GM18498 (cell line): ENCODE measurements at regions not wholly inside any gene's neighbourhood (a gene's known extent, or its start where the extent isn't known, plus 50 kb on each side); places are given as distances from the start of the nearest gene placed in this dataset.

Experiments used
- ATAC-seq: cut with Tn5 transposase; IDR thresholded peaks from one replicate; pipeline ENCODE4 v1.9.1; 2021; ENCODE audit warnings: mild to moderate bottlenecking, moderate library complexity; ENCODE audit not compliant: unreplicated experiment

- ATAC-seq, result no peak
Measured at GRCh38 chr4:155523358-155523757, 143.3 kb upstream of the GUCY1A1 start.

GRCh38 chr4:155522201-155522600 lies 144.4 kb upstream of the GUCY1A1 start:
- ATAC-seq, result no peak

- ATAC-seq, result no peak
Measured at GRCh38 chr4:155521382-155521781, 144.6 kb upstream of the MAP9 start.

- ATAC-seq, result no peak
Measured at GRCh38 chr4:155515444-155516075, 138.8 kb upstream of the MAP9 start.

- ATAC-seq, result no peak
Measured at GRCh38 chr4:155514628-155515027, 137.9 kb upstream of the MAP9 start.

- ATAC-seq, result no peak
Measured at GRCh38 chr4:155512817-155513216, 136.1 kb upstream of the MAP9 start.

GRCh38 chr4:155512046-155512445 lies 135.3 kb upstream of the MAP9 start:
- ATAC-seq, result no peak

GRCh38 chr4:155510771-155511170 lies 134.0 kb upstream of the MAP9 start:
- ATAC-seq, result no peak

- ATAC-seq, result no peak
Measured at GRCh38 chr4:155509555-155509954, 132.8 kb upstream of the MAP9 start.

- no peak for ATAC-seq
Measured at GRCh38 chr4:155506745-155507144, 130.0 kb upstream of the MAP9 start.

- ATAC-seq, result no peak
Measured at GRCh38 chr4:155505321-155505720, 128.6 kb upstream of the MAP9 start.

GRCh38 chr4:155497306-155497705 lies 120.5 kb upstream of the MAP9 start:
- ATAC-seq, result no peak

GRCh38 chr4:155496294-155496626 lies 119.5 kb upstream of the MAP9 start:
- ATAC-seq, result no peak

GRCh38 chr4:155495572-155496293 lies 119.0 kb upstream of the MAP9 start:
- ATAC-seq, result no peak

GRCh38 chr4:155494037-155494718 lies 117.4 kb upstream of the MAP9 start:
- no peak for ATAC-seq

GRCh38 chr4:155491336-155492120 lies 114.8 kb upstream of the MAP9 start:
- ATAC-seq, result peak; percentile 99

- ATAC-seq, result no peak
Measured at GRCh38 chr4:155489271-155489670, 112.5 kb upstream of the MAP9 start.

- no peak for ATAC-seq
Measured at GRCh38 chr4:155488691-155489090, 111.9 kb upstream of the MAP9 start.

GRCh38 chr4:155487210-155487609 lies 110.4 kb upstream of the MAP9 start:
- no peak for ATAC-seq

GRCh38 chr4:155481150-155481549 lies 104.4 kb upstream of the MAP9 start:
- ATAC-seq, result no peak

GRCh38 chr4:155479835-155480234 lies 103.1 kb upstream of the MAP9 start:
- no peak for ATAC-seq
